ENCODE measurements at regions not wholly inside any gene's neighbourhood (a gene's known extent, or its start where the extent isn't known, plus 50 kb on each side); places are given as distances from the start of the nearest gene placed in this dataset.
A peak's percentile ranks its signal among the peaks of the same experiment; 100 is the strongest.

GRCh38 chr11:31921081-31921480 lies 110.0 kb upstream of the PAX6 start:
- DNase-seq (ENCODE audit: low spot score): no peak
- in situ Hi-C loops (cut with HindIII; ENCODE audit: low sequenced_read_pairs): no loop called here

GRCh38 chr11:31919175-31919574 lies 108.1 kb upstream of the PAX6 start:
- no peak for DNase-seq (ENCODE audit: low spot score)
- in situ Hi-C loops (cut with HindIII; ENCODE audit: low sequenced_read_pairs): no loop called here

- in situ Hi-C loops (cut with HindIII; ENCODE audit: low sequenced_read_pairs): no loop called here
Observed at GRCh38 chr11:31915867-31916266, 104.7 kb upstream of the PAX6 start.

GRCh38 chr11:31913985-31914384 lies 102.9 kb upstream of the PAX6 start:
- DNase-seq (ENCODE audit: low spot score): no peak
- in situ Hi-C loops (cut with HindIII; ENCODE audit: low sequenced_read_pairs): no loop called here

More at GRCh38 chr11:31915867-31916266, 104.7 kb upstream of the PAX6 start:
- DNase-seq (ENCODE audit: low spot score): no peak

GRCh38 chr11:31912808-31913207 lies 101.7 kb upstream of the PAX6 start:
- in situ Hi-C loops (cut with HindIII; ENCODE audit: low sequenced_read_pairs): no loop called here

GRCh38 chr11:31910950-31911576 lies 99.9 kb upstream of the PAX6 start:
- DNase-seq (ENCODE audit: low spot score): no peak
- in situ Hi-C loops (cut with HindIII; ENCODE audit: low sequenced_read_pairs): no loop called here

More at GRCh38 chr11:31912808-31913207, 101.7 kb upstream of the PAX6 start:
- no peak for DNase-seq (ENCODE audit: low spot score)

GRCh38 chr11:31903225-31904074 lies 92.3 kb upstream of the PAX6 start:
- no peak for DNase-seq (ENCODE audit: low spot score)
- in situ Hi-C loops (cut with HindIII; ENCODE audit: low sequenced_read_pairs): no loop called here

- in situ Hi-C loops (cut with HindIII; ENCODE audit: low sequenced_read_pairs): no loop called here
- DNase-seq (ENCODE audit: low spot score): no peak
Observed at GRCh38 chr11:31902706-31903105, 91.6 kb upstream of the PAX6 start.

GRCh38 chr11:31895926-31896325 lies 84.8 kb upstream of the PAX6 start:
- in situ Hi-C loops (cut with HindIII; ENCODE audit: low sequenced_read_pairs): no loop called here
- DNase-seq (ENCODE audit: low spot score): no peak

- DNase-seq (ENCODE audit: low spot score): peak; percentile 9
- in situ Hi-C loops (cut with HindIII; ENCODE audit: low sequenced_read_pairs): no loop called here
Observed at GRCh38 chr11:31887180-31887579, 76.1 kb upstream of the PAX6 start.

GRCh38 chr11:31884080-31884479 lies 73.0 kb upstream of the PAX6 start:
- in situ Hi-C loops (cut with HindIII; ENCODE audit: low sequenced_read_pairs): no loop called here
- DNase-seq (ENCODE audit: low spot score): no peak

- in situ Hi-C loops (cut with HindIII; ENCODE audit: low sequenced_read_pairs): no loop called here
- no peak for DNase-seq (ENCODE audit: low spot score)
Observed at GRCh38 chr11:31883435-31883834, 72.3 kb upstream of the PAX6 start.

GRCh38 chr11:31882951-31883392 lies 71.8 kb upstream of the PAX6 start:
- in situ Hi-C loops (cut with HindIII; ENCODE audit: low sequenced_read_pairs): no loop called here
- no peak for DNase-seq (ENCODE audit: low spot score)

- DNase-seq (ENCODE audit: low spot score): no peak
- in situ Hi-C loops (cut with HindIII; ENCODE audit: low sequenced_read_pairs): no loop called here
Observed at GRCh38 chr11:31881825-31882224, 70.7 kb upstream of the PAX6 start.

GRCh38 chr11:31879681-31880080 lies 68.6 kb upstream of the PAX6 start:
- DNase-seq (ENCODE audit: low spot score): peak; percentile 3
- in situ Hi-C loops (cut with HindIII; ENCODE audit: low sequenced_read_pairs): no loop called here

GRCh38 chr11:31877863-31878262 lies 66.7 kb upstream of the PAX6 start:
- in situ Hi-C loops (cut with HindIII; ENCODE audit: low sequenced_read_pairs): no loop called here
- DNase-seq (ENCODE audit: low spot score): no peak

- DNase-seq (ENCODE audit: low spot score): no peak
- in situ Hi-C loops (cut with HindIII; ENCODE audit: low sequenced_read_pairs): no loop called here
Observed at GRCh38 chr11:31877083-31877482, 66.0 kb upstream of the PAX6 start.

GRCh38 chr11:31875866-31876560 lies 64.9 kb upstream of the PAX6 start:
- DNase-seq (ENCODE audit: low spot score): peak; percentile 59
- in situ Hi-C loops (cut with HindIII; ENCODE audit: low sequenced_read_pairs): no loop called here

- peak; percentile 33 for DNase-seq (ENCODE audit: low spot score)
- in situ Hi-C loops (cut with HindIII; ENCODE audit: low sequenced_read_pairs): no loop called here
Observed at GRCh38 chr11:31874631-31875191, 63.6 kb upstream of the PAX6 start.

- no peak for DNase-seq (ENCODE audit: low spot score)
- in situ Hi-C loops (cut with HindIII; ENCODE audit: low sequenced_read_pairs): no loop called here
Observed at GRCh38 chr11:31873124-31873523, 62.0 kb upstream of the PAX6 start.
